ENCODE measurements at regions not wholly inside any gene's neighbourhood (a gene's known extent, or its start where the extent isn't known, plus 50 kb on each side); places are given as distances from the start of the nearest gene placed in this dataset.

GRCh38 chr15:91465696-91466095, 365.6 kb downstream of the SV2B start:
- TF ChIP-seq CTCF (IDR thresholded peaks at IDR 0.05; ENCODE audit: poor library complexity) (no peak), EZH2phosphoT487 (IDR thresholded peaks at IDR 0.05; ENCODE audit: low read depth, severe bottlenecking, unreplicated experiment) (no peak)

Measured in hepatocyte (in vitro differentiated cells).